ENCODE measurements at regions not wholly inside any gene's neighbourhood (a gene's known extent, or its start where the extent isn't known, plus 50 kb on each side); places are given as distances from the start of the nearest gene placed in this dataset.

DNA sequence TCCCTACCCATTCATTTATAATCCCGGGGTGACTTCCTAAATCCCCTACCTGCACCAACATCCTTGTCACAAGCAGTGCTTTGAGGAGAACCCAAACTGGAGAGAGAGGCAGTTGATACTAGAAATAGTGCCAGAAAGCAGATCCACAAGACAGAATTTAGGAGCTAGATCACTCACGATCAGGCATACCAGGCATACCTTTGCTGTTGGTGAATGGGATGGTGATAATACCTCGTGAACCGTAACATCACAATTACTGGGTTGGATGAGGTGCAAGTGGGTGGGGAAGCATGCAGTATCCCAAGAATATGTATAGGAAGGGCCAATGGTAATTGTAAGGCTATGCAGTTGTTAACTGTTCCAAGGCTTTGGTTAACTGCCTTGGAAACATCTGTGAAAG lies 129.3 kb downstream of the TMA16 start:
- DNase-seq, result no peak

- no peak for DNase-seq
Measured at GRCh38 chr4:163624727-163625126, 130.2 kb downstream of the TMA16 start.

GRCh38 chr4:163631288-163631687 lies 136.8 kb downstream of the TMA16 start:
- no peak for DNase-seq

DNA sequence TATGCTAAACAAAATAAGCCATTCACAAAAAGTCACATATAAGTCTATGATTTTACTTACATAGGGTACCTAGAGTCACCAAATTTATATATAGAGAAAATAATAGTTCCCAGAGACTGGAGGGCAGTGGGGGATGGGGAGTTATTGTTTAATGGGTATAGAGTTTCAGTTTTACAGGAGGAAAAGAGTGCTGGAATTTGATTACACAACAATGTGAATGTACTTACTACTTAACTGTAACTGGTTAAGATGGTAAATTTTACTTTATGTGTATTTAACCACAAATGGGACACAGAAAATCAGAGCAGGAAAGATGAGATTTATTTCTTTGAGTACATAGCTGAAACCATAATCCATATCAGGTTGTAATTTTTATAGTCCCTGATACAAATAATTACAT lies 144.4 kb downstream of the TMA16 start:
- DNase-seq, result no peak

GRCh38 chr4:163649557-163650091 lies 155.1 kb downstream of the TMA16 start:
- no peak for DNase-seq

- no peak for DNase-seq
Measured at GRCh38 chr4:163651761-163652160, 157.3 kb downstream of the TMA16 start.

DNA sequence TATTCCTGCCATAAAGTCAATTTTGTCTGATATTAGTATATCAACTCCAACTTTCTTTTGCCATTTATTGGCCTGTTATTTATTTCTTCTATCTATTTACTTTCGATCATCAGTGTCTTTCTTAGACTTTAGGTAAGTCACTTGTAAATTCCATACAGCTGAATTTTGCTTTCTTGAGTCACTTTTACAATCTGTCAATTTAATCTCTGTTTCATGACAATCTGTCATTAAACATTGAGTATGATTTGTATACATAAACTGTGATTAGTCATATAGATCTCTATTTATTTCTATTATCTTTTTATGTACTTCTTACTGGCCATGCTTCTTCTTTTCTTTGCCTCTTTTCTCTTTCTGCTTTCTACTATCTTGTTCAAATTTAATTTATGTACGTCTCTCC lies 160.1 kb downstream of the TMA16 start:
- no peak for DNase-seq

GRCh38 chr4:163660636-163661035 lies 166.1 kb downstream of the TMA16 start:
- DNase-seq, result no peak

GRCh38 chr4:163662768-163663167 lies 168.3 kb downstream of the TMA16 start:
- DNase-seq, result no peak

DNA sequence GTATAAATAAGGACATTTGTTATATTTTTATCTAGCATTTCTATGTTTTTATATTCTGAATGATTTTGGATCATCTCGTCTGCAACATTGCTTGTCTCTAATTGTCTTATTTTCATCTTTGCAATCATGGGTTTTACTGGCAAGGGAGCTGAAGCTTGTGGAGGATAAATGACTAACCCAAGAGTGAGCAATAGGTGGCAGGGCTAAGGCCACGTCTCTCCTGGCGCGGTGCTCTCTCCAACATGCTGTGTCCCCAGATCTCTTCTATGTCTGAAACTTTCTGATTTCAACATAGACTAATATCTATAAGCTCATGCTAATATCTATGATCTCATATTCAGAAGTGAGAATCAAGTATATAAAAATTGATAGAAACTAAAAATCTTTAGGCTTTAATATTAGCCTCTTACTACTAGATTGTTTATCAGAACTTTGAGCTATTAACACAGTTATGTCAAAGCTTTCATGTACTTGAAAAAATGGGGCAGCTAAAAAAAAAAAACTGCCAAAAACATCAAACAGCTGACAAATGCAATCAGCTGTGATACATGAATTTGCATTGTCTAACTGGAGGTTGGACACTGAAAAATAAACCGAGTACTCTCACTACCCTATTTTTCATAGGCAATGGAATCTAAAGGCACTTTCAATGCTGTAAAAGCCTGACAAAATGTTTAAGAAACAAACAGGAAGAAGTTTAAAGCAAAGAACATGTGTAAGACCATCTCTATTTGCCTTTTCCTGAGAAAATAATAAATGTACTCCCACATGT lies 169.2 kb downstream of the TMA16 start:
- no peak for DNase-seq

DNA sequence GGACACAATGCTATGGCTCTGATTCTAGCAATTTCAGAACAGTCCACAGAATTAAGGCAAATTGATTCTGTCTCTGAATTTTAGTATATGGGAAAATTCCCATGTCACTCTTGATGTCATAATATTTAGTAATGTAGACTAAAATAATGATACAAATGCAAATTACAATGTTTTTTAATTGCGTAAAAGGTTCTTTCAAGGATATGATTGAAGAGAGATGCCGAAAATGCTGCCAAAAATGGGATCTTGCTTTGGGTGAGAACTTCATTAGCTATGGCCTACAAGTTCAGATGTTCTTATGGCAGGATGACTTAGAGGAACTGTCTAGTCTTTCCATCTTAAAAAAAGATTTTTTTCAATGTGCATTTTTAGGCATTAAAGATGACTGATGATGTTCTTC lies 170.6 kb downstream of the TMA16 start:
- DNase-seq, result no peak

DNA sequence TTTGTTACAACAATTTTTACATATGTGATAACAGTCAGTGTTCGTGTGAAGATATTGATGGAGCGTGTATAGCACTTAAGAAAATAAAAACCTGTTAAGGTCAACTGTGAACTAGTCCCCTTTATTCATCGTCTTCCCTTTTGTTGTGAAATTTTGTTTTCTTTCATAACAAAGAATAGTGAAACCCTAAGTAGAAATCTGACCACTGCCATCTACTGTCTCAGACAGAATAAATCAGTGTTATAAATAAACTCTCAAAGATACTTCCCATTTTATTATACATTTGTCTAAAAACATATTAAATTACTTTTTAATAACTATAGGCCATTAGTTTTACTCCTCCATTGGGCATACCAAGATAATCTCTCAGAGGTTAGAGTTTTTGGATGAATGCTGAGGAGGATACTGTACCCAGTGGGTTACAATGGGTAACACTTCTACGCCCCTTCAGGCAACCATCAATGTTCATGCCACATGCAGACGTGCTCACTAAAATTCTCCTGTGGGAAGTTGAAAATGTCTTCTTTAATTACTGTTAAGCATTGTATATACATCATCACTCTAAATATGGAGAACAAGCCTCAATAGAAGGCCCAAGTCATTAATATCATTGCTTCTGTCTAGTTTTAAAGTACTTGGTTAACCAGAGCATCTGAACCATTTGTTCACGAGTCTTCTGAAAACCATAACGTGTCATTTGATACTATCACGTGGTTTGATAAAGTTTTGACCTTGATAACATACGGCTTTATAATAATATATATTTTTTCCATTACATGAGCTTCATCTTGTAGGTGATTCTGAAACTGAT lies 171.2 kb downstream of the TMA16 start:
- no peak for DNase-seq

- DNase-seq, result no peak
Measured at GRCh38 chr4:163666332-163666873, 171.9 kb downstream of the TMA16 start.

DNA sequence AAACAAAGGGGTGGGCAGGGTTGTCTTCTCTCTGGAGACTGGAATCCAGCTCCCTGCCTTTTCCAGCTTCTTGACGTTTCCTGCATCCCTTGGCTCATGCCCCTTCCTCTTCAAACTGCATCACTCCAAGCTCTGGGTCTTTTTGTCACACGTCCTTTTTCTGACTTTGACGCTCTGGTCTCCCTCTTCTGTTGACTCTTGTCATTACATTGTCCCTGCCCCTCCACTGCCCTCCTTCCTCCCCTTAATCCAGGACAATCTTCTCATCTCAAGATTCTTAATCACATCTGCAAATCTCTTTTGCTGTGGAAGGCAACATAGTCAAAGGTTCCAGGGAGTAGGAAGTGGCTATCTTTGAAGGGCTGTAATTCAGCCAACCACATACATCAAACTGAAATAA lies 178.3 kb downstream of the TMA16 start:
- DNase-seq, result no peak

GRCh38 chr4:163673848-163674697 lies 179.6 kb downstream of the TMA16 start:
- DNase-seq, result no peak

GRCh38 chr4:163679189-163679588 lies 184.7 kb downstream of the TMA16 start:
- no peak for DNase-seq

GRCh38 chr4:163680386-163681098 lies 186.1 kb downstream of the TMA16 start:
- DNase-seq, result no peak

DNA sequence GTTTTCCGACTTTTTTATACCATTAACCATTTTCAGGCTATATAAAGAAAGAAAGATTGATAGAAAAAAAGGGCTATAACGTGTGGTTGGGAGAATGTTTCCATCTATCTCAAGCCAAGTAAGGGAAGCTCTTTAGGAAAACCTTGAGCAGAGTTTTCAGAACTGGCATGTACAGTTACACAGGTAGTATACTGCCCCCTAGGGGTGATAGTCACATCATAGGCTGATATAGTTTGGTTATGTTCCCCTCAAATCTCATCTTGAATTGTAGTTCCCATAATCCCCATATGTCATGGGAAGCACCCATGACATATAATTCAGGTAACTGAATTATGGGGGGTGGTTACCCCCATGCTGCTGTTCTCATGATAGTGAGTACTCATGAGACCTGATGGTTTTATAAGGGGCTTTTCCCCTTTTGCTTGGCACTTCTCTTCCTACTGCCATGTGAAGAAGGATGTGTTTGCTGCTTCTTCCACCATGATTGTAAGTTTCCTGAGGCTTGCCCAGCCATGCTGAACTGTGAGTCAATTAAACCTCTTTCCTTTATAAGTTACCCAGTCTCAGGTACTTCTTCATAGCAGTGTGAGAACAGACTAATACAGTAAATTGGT lies 186.8 kb downstream of the TMA16 start:
- DNase-seq, result peak; percentile 6

GRCh38 chr4:163688856-163689255 lies 194.4 kb downstream of the TMA16 start:
- DNase-seq, result no peak

- no peak for DNase-seq
Measured at GRCh38 chr4:163693211-163693610, 198.7 kb downstream of the TMA16 start.

- no peak for DNase-seq
Measured at GRCh38 chr4:163693776-163694175, 199.3 kb downstream of the TMA16 start.

DNA sequence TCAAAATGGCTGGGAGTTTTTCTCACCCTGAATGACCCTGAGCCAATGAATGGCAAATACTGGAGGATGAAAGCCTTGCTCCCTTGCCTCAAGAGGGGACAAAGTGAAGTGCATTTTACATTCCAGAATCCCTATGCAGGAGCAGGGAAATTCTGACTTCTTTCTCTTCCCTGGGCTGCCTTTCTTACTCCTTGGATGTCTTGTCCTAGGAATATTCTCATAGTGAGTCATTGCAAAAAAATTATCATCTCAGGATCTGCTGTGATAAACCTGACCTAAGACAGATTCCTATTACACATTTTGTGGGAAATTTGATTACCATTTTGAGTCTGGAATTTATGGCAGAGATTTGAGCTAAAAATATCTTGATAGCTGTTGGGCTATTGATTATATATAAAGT lies 199.9 kb downstream of the TMA16 start:
- DNase-seq, result no peak

All from NCI-H2029 (cell line).